Right forelimb (tissue), 1 donor: ENCODE measurements at regions not wholly inside any gene's neighbourhood (a gene's known extent, or its start where the extent isn't known, plus 50 kb on each side); places are given as distances from the start of the nearest gene placed in this dataset.
"Not testable (repeated sequence)": the region's sequence is repeated elsewhere in the genome, so short reads cannot be mapped to it uniquely, and the experiment has no call there.

Experiments
- DNase-seq: peaks from one replicate; pipeline ENCODE4 v3.0.0-alpha.2; 2018

- DNase-seq = peak; percentile 48
Observed at GRCh38 chr1:234782791-234783190, 172.8 kb upstream of the IRF2BP2 start.

- peak; percentile 64 for DNase-seq
Observed at GRCh38 chr1:234782105-234782751, 172.2 kb upstream of the IRF2BP2 start.

- peak; percentile 43 for DNase-seq
Observed at GRCh38 chr1:234781241-234782065, 171.5 kb upstream of the IRF2BP2 start.

DNA sequence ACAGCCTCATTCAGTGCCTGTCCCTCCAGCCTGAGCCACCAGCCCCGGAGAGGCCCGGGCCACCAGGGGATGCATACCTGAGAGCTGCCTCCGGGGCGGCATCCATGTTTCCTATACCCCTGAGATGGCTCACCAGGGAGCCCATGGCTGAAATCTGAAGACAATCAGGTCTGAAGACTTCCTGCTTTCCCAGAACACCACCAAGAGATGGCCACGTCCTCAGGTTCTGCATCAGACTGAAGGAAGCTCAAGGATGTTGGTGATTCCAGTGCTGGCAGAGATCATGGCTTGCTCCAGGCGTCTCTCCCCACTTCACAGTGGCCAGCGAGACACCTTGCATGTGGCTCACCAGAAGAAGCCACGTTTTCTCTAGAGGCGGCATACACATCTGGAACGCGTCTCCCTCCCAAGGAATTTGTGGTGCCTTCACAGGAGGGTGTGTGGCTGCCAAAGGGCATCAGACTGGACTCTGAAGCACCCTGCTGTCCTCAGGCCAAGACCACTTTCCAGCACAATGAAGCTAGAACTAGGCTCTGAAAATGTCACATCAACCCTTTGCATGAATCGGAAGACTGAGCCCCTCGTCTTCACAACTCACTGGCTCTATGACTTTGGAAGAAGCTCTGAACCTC is 170.7 kb upstream of the IRF2BP2 start:
- DNase-seq = peak; percentile 42

GRCh38 chr1:234780112-234780511 is 170.1 kb upstream of the IRF2BP2 start:
- no peak for DNase-seq

- not testable (repeated sequence) for DNase-seq
Observed at GRCh38 chr1:234779600-234779999, 169.6 kb upstream of the IRF2BP2 start.

GRCh38 chr1:234779160-234779538 is 169.2 kb upstream of the IRF2BP2 start:
- DNase-seq = peak; percentile 44

- peak; percentile 46 for DNase-seq
Observed at GRCh38 chr1:234778221-234779159, 168.5 kb upstream of the IRF2BP2 start.

DNA sequence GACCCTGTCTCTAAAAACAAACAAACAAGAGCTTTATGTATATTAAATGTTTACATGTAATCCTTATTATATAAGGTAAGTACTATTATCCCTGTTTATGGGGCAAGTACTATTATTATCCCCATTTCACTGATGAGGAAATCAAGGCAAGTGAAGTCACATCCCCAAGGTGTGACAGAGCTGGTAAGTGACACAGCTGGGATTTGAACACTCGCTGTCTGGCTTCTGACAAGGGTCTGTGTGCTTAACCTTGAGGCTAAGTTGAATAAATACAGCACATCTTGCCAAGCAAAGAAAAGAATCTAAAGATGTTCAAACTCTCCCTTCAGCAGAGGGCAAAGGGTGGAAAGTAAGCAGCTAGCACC is 167.9 kb upstream of the IRF2BP2 start:
- DNase-seq = no peak

GRCh38 chr1:234776876-234777855 is 167.2 kb upstream of the IRF2BP2 start:
- no peak for DNase-seq

DNA sequence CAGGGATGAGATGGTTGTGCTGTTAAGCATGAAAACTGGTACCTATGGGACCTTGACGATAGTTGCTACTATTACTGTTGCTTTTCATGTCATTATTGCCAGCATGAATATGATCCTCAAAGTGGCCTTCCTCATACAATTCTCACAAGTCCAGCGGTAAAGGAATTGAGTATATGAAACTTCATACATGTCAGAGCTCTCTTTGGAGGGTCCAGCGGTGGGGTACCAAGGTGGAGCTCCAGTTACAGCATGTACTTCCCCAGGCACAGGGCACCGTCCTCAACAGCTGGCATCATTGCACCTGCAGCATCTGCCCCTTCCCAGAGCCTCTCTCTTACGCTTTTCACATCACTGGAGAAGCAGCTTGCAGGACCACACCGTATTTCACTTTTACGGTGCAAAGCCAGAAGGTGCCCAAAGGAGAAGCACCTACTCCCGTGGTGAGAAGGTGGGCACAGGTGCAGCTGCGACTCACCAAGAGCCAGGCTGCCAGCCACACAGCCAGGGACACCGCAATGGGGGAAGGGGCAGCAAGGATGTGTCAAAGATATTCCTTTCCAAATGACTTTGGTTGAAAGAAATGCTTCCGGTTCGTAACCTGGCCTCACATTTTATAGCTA is 166.4 kb upstream of the IRF2BP2 start:
- no peak for DNase-seq

DNA sequence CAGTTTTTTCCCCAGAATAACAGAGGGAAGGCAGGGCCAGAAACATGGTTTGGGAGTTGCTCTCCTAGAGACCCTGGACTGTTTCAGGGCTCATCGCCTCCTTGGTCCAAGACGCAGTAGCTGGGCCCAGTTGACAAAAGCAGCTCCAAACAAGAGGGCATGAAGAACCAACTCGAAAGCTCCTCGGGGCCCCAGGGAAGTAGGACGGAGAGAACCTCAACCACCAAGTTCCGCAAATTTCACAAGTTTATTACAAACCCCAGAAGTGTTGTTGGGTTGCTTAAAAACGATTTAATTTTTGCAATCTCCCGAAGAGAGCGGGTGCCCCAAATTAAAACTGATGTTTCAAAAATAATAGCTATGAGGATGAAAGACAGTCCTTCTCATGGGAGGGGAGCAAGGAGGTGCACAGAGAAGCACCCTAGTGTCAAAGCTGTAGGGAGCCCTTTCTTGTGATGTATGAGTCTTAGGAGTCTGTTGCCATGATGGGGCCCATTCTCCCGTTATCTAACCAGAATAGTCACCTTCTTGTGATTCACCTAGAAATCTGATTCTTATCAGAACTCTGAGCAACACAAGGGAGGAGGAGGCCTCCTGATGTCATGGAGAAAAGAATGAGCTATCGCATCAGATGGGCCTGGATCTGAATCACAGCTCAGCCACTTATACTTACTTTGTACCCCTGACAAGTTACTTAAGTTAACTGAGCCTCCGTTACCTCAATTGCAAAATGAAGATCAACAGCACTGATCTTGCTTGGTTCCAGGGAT is 165.7 kb upstream of the IRF2BP2 start:
- DNase-seq = no peak

DNA sequence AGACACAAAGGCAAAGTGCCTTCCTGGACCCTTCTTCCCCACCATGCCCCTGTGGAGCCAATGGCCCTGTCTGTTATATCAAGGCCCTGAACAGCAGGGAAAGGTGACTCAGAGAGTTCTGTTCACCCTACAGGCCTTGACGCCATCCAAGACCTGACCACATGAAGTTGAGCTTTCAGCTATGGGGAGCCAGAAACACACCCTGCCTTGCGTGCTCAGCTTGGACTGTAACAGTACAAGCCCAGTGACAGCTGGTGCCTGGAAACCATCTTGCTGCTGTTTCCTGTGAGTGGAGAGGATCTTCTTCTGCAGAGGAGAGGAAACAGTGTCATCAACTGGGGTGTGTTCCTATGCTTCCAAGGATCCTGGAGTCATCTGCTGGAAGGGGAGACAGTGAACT is 165.0 kb upstream of the IRF2BP2 start:
- DNase-seq = no peak

DNA sequence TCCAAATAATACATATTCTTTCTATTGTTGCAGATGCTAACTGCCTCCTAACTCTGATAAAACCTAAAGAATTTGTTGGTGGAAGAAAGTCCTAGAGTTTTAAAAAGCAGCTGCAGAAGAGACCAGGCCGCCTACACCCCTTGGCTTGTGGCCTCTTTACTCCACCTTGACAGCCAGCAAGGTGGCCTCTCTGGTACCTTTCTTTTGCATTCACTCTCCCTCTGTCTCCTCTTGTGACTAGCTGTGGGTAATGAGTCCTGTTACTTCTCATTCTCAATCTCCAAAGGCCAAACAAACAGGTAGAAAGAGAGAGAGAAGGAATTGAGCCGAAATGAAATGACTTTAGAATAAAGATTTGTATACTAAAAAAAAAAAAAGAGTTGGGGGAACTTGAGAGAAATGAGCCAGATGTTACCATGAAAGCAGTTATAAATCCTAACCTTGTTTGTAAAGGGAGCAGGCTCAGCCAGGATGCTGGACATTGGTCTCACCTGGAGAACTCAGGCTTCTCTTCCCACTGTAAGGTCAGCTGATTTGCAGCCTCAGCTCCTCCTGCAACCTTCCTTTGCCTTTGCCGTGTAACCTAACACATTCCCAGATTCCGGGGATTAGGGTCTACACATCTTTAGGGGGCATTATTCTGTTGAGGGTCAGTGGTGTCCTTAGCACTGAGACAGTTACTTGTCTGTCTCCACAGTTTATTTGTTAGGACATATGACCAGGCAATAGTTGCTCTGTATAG is 164.1 kb upstream of the IRF2BP2 start:
- no peak for DNase-seq

- peak; percentile 61 for DNase-seq
Observed at GRCh38 chr1:234772345-234773147, 162.6 kb upstream of the IRF2BP2 start.

GRCh38 chr1:234771642-234772344 is 161.8 kb upstream of the IRF2BP2 start:
- DNase-seq = no peak

GRCh38 chr1:234770924-234771540 is 161.1 kb upstream of the IRF2BP2 start:
- no peak for DNase-seq
